IPS-18a (cell line): ENCODE measurements at regions not wholly inside any gene's neighbourhood (a gene's known extent, or its start where the extent isn't known, plus 50 kb on each side); places are given as distances from the start of the nearest gene placed in this dataset.

Source experiments
- H3K27ac ChIP-seq: one replicate; pipeline ENCODE4 v1.5.1; 2013; ENCODE audit warnings: low read length
- H3K27me3 ChIP-seq: one replicate; pipeline ENCODE4 v1.6.1; 2013; ENCODE audit warnings: mild to moderate bottlenecking, low read length; ENCODE audit not compliant: control insufficient read depth, insufficient read depth
- H3K36me3 ChIP-seq: one replicate; pipeline ENCODE4 v1.6.1; 2013; ENCODE audit warnings: low read depth, low read length; ENCODE audit not compliant: control insufficient read depth
- H3K4me1 ChIP-seq: one replicate; pipeline ENCODE4 v1.6.1; 2013; ENCODE audit warnings: low read depth, low read length; ENCODE audit not compliant: control insufficient read depth
- H3K4me3 ChIP-seq: one replicate; pipeline ENCODE4 v1.5.1; 2013; ENCODE audit warnings: low read length
- H3K9ac ChIP-seq: one replicate; pipeline ENCODE4 v1.6.1; 2013; ENCODE audit warnings: mild to moderate bottlenecking, low read length, moderate library complexity
- H3K9me3 ChIP-seq: one replicate; pipeline ENCODE4 v1.6.1; 2013; ENCODE audit warnings: low read depth, low read length; ENCODE audit not compliant: control insufficient read depth

DNA sequence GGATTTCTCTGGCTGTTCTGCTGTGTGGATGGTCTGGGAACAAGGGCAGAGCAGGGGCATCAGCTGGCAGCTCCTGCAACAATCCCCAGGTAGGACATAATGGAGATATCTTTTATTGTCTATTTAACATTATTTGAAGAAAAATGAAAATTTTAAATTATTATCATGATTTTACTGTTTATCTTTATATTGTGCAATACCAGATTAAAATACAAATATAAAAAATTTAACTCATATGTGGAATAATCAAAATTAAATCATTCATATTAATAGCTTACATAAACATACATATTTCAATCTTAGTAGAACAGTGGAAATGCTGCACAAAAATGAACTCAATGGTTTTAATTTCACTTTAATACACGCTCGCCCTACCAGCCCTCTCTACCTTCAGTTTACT lies 70.6 kb upstream of the FAM110C start:
- no peaks in the 10 kb centered on the region for H3K27me3 ChIP-seq
- no peak overlapping the region for H3K4me3 ChIP-seq
- H3K27ac ChIP-seq = no peak overlapping the region
- no peaks in the 10 kb centered on the region for H3K36me3 ChIP-seq
- H3K4me1 ChIP-seq = peaks cover 10% of the 10 kb centered on the region
- no peak overlapping the region for H3K9ac ChIP-seq
- H3K9me3 ChIP-seq = no peaks in the 10 kb centered on the region

DNA sequence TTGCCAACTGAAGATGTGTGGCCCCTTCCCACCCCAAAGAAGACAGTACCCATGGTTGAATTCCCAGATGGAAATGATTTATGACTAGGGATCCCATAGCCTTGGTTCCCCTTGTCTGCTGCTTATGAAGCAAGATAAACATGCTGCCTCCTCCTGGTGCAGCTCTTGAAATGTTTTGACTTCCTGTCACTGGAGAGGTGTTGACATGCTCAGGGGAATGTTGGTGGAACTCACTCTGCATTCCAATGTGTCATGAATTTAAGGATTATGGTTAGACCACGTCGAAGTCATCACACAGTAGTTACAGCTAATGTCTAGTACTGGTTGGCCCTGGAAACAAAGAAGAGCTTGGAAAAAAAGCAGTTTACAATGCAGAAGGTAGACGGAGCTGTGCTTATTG lies 69.0 kb upstream of the FAM110C start:
- peaks cover 10% of the 10 kb centered on the region for H3K4me1 ChIP-seq
- no peak overlapping the region for H3K9ac ChIP-seq
- no peak overlapping the region for H3K4me3 ChIP-seq
- H3K9me3 ChIP-seq = no peaks in the 10 kb centered on the region
- no peak overlapping the region for H3K27ac ChIP-seq
- no peaks in the 10 kb centered on the region for H3K36me3 ChIP-seq
- H3K27me3 ChIP-seq = no peaks in the 10 kb centered on the region

DNA sequence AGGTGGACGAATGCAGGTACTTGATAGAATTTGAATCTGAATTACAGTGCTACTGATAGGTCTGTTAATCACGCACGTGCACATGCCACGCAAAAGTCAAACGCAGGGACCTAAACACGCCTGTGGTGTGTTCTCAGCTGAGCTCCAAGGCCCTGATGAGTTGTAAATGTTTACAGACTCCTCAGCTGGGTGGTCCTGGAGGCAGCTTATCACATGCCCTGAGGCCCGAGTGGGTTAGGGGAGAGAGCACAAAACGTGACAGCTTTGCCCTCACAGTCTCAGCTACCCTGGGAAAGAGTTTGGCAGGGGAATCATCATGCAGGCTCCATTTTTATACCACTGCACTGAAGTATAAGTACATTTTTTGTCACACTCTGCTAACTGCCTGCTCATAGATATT lies 68.3 kb upstream of the FAM110C start:
- no peak overlapping the region for H3K9ac ChIP-seq
- H3K4me1 ChIP-seq = peaks cover 10% of the 10 kb centered on the region
- no peaks in the 10 kb centered on the region for H3K36me3 ChIP-seq
- H3K4me3 ChIP-seq = no peak overlapping the region
- H3K9me3 ChIP-seq = no peaks in the 10 kb centered on the region
- no peaks in the 10 kb centered on the region for H3K27me3 ChIP-seq
- H3K27ac ChIP-seq = no peak overlapping the region

DNA sequence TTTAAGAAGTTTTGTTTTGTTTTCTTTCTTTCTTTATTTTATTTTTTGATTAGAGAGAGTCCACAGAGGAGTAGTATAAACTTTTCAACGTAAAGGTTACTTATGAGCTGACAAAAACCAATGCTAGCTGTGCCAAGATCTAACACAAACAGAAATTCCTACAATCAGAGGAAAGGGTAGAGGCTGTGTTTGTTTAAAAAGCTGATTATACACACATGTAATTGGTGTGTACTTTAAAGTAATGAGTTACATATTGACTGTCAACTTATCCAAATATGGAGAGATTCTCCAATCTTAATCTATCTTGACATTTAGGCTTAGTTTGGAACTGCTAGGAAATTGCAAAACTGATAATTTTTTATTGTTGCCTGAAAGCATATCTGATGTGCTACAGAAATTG lies 63.7 kb upstream of the FAM110C start:
- Histone ChIP-seq H3K9ac (no peak overlapping the region), H3K9me3 (peaks cover 3% of the 10 kb centered on the region), H3K4me1 (peaks cover 3% of the 10 kb centered on the region), H3K27ac (no peak overlapping the region), H3K4me3 (no peak overlapping the region), H3K36me3 (no peaks in the 10 kb centered on the region), H3K27me3 (no peaks in the 10 kb centered on the region)

DNA sequence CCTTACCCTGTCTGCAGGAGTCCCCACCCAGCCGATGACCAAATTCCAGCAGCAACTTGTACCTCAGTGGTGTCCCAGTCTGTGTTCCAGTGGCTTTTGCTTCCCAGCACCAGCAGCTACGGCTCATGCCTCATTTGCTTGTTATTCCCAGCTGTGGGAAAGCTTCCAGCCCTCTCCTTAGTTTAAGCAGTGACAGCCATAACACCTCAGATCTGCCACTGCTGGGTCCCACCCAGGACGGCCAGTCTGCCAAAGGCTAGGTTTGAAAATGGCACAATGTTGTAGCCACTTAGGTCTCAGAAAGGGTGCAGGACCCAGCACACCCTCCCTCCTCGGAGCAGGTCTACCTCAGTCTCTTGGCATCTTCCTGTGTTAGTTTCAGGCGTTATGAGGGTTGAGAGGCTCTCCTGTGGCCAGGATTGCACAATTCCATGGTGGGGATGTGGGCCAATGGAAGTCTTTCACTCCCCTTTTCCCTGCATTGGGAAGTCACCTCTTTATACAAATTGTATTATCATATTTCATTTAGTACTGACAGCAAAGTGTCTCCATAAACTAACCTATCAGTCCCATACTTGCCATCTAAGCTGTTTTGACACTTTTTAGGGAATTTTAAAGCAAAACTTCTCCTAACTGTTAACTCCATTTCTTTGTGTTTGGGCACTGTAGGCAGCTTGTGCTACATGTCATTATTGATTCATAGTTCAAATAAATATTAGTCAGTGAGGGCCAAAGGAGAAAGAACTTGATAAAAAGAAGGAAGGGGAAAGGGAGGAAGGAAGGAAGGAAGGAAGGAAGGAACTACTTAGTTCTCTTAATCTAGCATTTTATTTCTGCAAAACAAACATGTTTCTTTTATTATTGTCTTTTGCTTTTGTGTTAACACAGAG lies 62.9 kb upstream of the FAM110C start:
- Histone ChIP-seq H3K4me3 (no peak overlapping the region), H3K36me3 (no peaks in the 10 kb centered on the region), H3K9me3 (peaks cover 3% of the 10 kb centered on the region), H3K27me3 (no peaks in the 10 kb centered on the region), H3K27ac (no peak overlapping the region), H3K4me1 (no peaks in the 10 kb centered on the region), H3K9ac (no peak overlapping the region)

DNA sequence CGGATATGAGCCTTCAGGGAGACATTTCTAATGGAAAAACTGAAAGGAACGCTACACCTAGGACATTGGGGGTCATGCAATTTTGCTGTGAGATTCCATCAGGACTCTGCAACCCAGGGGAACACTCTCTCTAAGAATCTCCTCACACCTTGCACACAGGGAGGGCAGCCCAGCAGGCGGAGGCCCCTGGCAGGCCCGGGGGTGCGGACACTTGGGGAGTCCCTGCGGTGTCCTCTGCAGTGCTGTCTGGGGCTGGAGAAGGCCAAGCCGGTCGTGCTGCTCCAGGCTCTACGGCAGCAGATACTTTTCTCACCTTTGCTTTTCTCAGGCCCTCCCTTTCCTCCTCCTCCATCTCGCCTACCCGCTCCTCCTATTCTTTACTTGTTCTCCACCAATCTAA lies 54.7 kb upstream of the FAM110C start:
- Histone ChIP-seq H3K36me3 (no peaks in the 10 kb centered on the region), H3K27ac (no peak overlapping the region), H3K9me3 (no peaks in the 10 kb centered on the region), H3K4me3 (no peak overlapping the region), H3K27me3 (no peaks in the 10 kb centered on the region), H3K9ac (no peak overlapping the region), H3K4me1 (no peaks in the 10 kb centered on the region)
